DND-41 (cell line): ENCODE measurements at regions not wholly inside any gene's neighbourhood (a gene's known extent, or its start where the extent isn't known, plus 50 kb on each side); places are given as distances from the start of the nearest gene placed in this dataset.
A peak's percentile ranks its signal among the peaks of the same experiment; 100 is the strongest.

ENCODE experiments used
- ATAC-seq: fragments of 200-7000 bp; cut with Tn5 transposase; 3 replicates; pipeline ENCODE4 v1.9.1; 2021; ENCODE audit warnings: low read depth; ENCODE audit not compliant: insufficient read depth
- DNase-seq: peaks from one replicate; pipeline ENCODE4 v3.0.0-alpha.2; 2020
- H2AFZ ChIP-seq: 2 replicates; pipeline ENCODE4 v1.6.0; 2012; ENCODE audit warnings: low read depth, low read length
- H3K27ac ChIP-seq: 2 replicates; pipeline ENCODE4 v1.5.1; 2012; ENCODE audit warnings: low read length, inconsistent platforms
- H3K27me3 ChIP-seq: fragments of 200-600 bp; sonication (generic); 2 replicates; pipeline ENCODE4 v1.6.0; 2012; ENCODE audit warnings: low read length, mild to moderate bottlenecking, inconsistent platforms; ENCODE audit not compliant: insufficient read depth, poor library complexity
- H3K36me3 ChIP-seq: 2 replicates; pipeline ENCODE4 v1.5.1; 2012; ENCODE audit warnings: low read length, inconsistent platforms; ENCODE audit not compliant: insufficient read depth
- H3K4me1 ChIP-seq: 2 replicates; pipeline ENCODE4 v1.5.1; 2012; ENCODE audit warnings: mild to moderate bottlenecking, low read length; ENCODE audit not compliant: insufficient read depth
- H3K4me2 ChIP-seq: 2 replicates; pipeline ENCODE4 v1.6.0; 2012; ENCODE audit warnings: mild to moderate bottlenecking, moderate library complexity, low read length, inconsistent platforms; ENCODE audit not compliant: insufficient read depth
- H3K4me3 ChIP-seq, 2 experiments: fragments of 200-600 bp in 1 of 2; shearing (Covaris generic) in 1 of 2; 2 replicates each; pipeline ENCODE4 v1.5.1; 2012 to 2016; ENCODE audit warnings: inconsistent platforms in 2 of 2, low read length in 2 of 2, mild to moderate bottlenecking in 2 of 2, low read depth in 1 of 2, moderate library complexity in 1 of 2
- H3K79me2 ChIP-seq: 2 replicates; pipeline ENCODE4 v1.6.0; 2012; ENCODE audit warnings: low read length, inconsistent platforms; ENCODE audit not compliant: insufficient read depth
- H3K9ac ChIP-seq: 2 replicates; pipeline ENCODE4 v1.6.0; 2012; ENCODE audit warnings: low read depth, mild to moderate bottlenecking, inconsistent platforms, low read length, moderate library complexity
- H3K9me3 ChIP-seq: 2 replicates; pipeline ENCODE4 v1.5.1; 2012; ENCODE audit warnings: low read length, moderate library complexity, mild to moderate bottlenecking, inconsistent platforms; ENCODE audit not compliant: insufficient read depth, severe bottlenecking
- H4K20me1 ChIP-seq: 2 replicates; pipeline ENCODE4 v1.6.0; 2012; ENCODE audit warnings: low read length; ENCODE audit not compliant: insufficient read depth
- CTCF ChIP-seq: IDR thresholded peaks from 2 replicates; pipeline ENCODE4 v1.5.1; 2012; ENCODE audit warnings: borderline replicate concordance, low read length, moderate library complexity, mild to moderate bottlenecking; ENCODE audit not compliant: poor library complexity, severe bottlenecking; ENCODE audit errors: extremely low read depth
- EZH2 ChIP-seq: IDR thresholded peaks from 3 replicates; pipeline ENCODE4 v1.6.1; 2012; ENCODE audit warnings: borderline replicate concordance, low read depth, mild to moderate bottlenecking, moderate library complexity, low read length, inconsistent platforms; ENCODE audit not compliant: severe bottlenecking

DNA sequence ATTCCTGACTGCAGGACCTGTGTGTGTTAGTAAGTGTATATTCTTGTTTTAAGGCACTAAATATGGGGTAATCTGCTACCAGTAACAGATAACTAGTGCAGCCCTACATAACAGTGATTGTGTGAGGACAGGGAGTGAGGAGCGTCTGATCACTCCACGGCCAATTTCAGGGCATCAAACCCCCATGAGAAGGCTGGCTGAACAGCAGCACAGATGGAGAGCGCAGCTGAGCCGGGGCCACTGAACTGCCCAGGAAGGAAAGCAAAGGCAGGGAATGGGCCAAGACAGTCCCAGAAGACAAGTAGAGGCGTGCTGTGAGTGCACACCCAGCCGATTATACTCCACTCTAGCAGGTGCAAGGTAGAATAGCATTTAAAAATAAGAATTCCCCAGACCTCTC lies 157.1 kb upstream of the CHST15 start:
- H3K79me2 ChIP-seq = no peaks in the 10 kb centered on the region
- no peak overlapping the region for H3K27ac ChIP-seq
- no peak for TF ChIP-seq EZH2
- no peak for TF ChIP-seq CTCF
- no peaks in the 10 kb centered on the region for H3K4me1 ChIP-seq
- no peaks in the 10 kb centered on the region for H3K27me3 ChIP-seq
- no peaks in the 10 kb centered on the region for H3K36me3 ChIP-seq
- no peaks in the 10 kb centered on the region for H4K20me1 ChIP-seq
- no peak overlapping the region for H3K4me3 ChIP-seq
- no peak overlapping the region for H2AFZ ChIP-seq
- no peak for DNase-seq
- ATAC-seq = no peak
- H3K9me3 ChIP-seq = no peaks in the 10 kb centered on the region
- no peak overlapping the region for H3K9ac ChIP-seq
- H3K4me2 ChIP-seq = no peak overlapping the region

DNA sequence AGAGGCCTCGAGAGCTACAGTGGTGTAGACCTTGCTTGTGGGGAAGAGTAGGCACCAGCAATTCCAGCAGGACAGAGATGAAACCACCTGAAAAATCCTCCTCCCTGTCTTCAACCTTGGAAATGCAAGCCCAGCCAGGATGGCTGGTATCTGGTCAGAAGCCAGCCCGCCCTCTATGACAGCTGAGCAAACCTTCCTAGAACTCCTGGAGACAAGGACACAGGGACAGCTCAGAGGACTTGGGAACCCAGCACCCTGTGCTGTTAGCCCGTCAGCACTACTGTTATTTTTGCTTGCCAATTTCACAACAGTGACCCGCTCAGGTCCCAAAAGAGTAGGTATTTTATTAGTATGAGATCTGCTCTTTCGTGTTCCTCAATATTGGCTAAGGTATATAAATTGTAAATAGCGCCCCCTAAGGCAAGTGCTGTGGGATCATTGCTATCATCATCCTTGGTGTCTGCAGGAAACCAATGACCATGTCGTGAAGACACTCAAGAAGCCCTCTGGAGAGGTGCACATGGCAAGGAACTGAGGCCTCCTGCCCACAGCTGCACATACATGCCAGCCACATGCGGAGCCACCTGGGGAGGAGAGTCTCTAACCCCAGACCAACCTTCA lies 156.5 kb upstream of the CHST15 start:
- H3K36me3 ChIP-seq = no peaks in the 10 kb centered on the region
- H2AFZ ChIP-seq = no peak overlapping the region
- H3K4me3 ChIP-seq = no peak overlapping the region
- H3K4me1 ChIP-seq = no peaks in the 10 kb centered on the region
- H3K27ac ChIP-seq = no peak overlapping the region
- no peak for TF ChIP-seq EZH2
- TF ChIP-seq CTCF = peak; percentile 45
- H3K9me3 ChIP-seq = no peaks in the 10 kb centered on the region
- H3K4me2 ChIP-seq = no peak overlapping the region
- no peaks in the 10 kb centered on the region for H3K79me2 ChIP-seq
- no peaks in the 10 kb centered on the region for H4K20me1 ChIP-seq
- no peak overlapping the region for H3K9ac ChIP-seq
- ATAC-seq (no peak), DNase-seq (no peak)
- no peaks in the 10 kb centered on the region for H3K27me3 ChIP-seq

- Histone ChIP-seq H3K36me3 (no peaks in the 10 kb centered on the region), H3K4me2 (no peak overlapping the region), H4K20me1 (no peaks in the 10 kb centered on the region), H3K4me3 (no peak overlapping the region), H3K27ac (no peak overlapping the region), H2AFZ (no peak overlapping the region), H3K9me3 (no peaks in the 10 kb centered on the region), H3K27me3 (no peaks in the 10 kb centered on the region), H3K9ac (no peak overlapping the region), H3K4me1 (no peaks in the 10 kb centered on the region), H3K79me2 (no peaks in the 10 kb centered on the region)
- DNase-seq (no peak), ATAC-seq (no peak)
- TF ChIP-seq CTCF (no peak), EZH2 (no peak)
These were observed 155.8 kb upstream of the CHST15 start for GRCh38 chr10:124249196-124249595.
